ENCODE measurements at regions not wholly inside any gene's neighbourhood (a gene's known extent, or its start where the extent isn't known, plus 50 kb on each side); places are given as distances from the start of the nearest gene placed in this dataset.

- TF ChIP-seq CTCF (IDR thresholded peaks at IDR 0.05; ENCODE audit: borderline replicate concordance, extremely low read depth, insufficient read depth), result no peak
- no peak for FAIRE-seq
- intact Hi-C loops (cut with DNase I), result no loop called here
These were observed 471.4 kb upstream of the REG3G start for GRCh38 chr2:78553866-78554647.

GRCh38 chr2:78561876-78562275, 463.6 kb upstream of the REG3G start:
- Histone ChIP-seq H3K27me3 (ENCODE audit: control insufficient read depth, insufficient read depth, low read length) (no peaks in the 10 kb centered on the region), H3K27ac (ENCODE audit: low read depth in 2 of 2, low read length in 2 of 2) (no peak overlapping the region), H3K4me1 (ENCODE audit: control insufficient read depth in 2 of 3, insufficient read depth in 2 of 3, low read depth in 1 of 3, low read length in 3 of 3) (no peaks in the 10 kb centered on the region), H3K36me3 (ENCODE audit: control insufficient read depth in 2 of 3, insufficient read depth in 3 of 3, low read length in 3 of 3) (no peaks in the 10 kb centered on the region), H3K9me3 (ENCODE audit: control insufficient read depth in 2 of 3, insufficient read depth in 1 of 3, low read length in 3 of 3) (no peaks in the 10 kb centered on the region), H3K4me3 (ENCODE audit: low read length in 3 of 3) (no peak overlapping the region), H3K9ac (ENCODE audit: low read length in 3 of 3) (no peak overlapping the region)
- TF ChIP-seq CTCF (IDR thresholded peaks at IDR 0.05; ENCODE audit: borderline replicate concordance, extremely low read depth, insufficient read depth), result no peak
- DNase-seq, result no peak
- no peak for FAIRE-seq
- intact Hi-C loops (cut with DNase I), result no loop called here

More at GRCh38 chr2:78553866-78554647, 471.4 kb upstream of the REG3G start:
- Histone ChIP-seq H3K36me3 (ENCODE audit: control insufficient read depth in 2 of 3, insufficient read depth in 3 of 3, low read length in 3 of 3) (no peaks in the 10 kb centered on the region), H3K9me3 (ENCODE audit: control insufficient read depth in 2 of 3, insufficient read depth in 1 of 3, low read length in 3 of 3) (no peaks in the 10 kb centered on the region), H3K4me1 (ENCODE audit: control insufficient read depth in 2 of 3, insufficient read depth in 2 of 3, low read depth in 1 of 3, low read length in 3 of 3) (no peaks in the 10 kb centered on the region), H3K27ac (ENCODE audit: low read depth in 2 of 2, low read length in 2 of 2) (no peak overlapping the region), H3K4me3 (ENCODE audit: low read length in 3 of 3) (no peak overlapping the region), H3K9ac (ENCODE audit: low read length in 3 of 3) (no peak overlapping the region), H3K27me3 (ENCODE audit: control insufficient read depth, insufficient read depth, low read length) (no peaks in the 10 kb centered on the region)
- no peak for DNase-seq

- FAIRE-seq, result no peak
- Histone ChIP-seq H3K9ac (ENCODE audit: low read length in 3 of 3) (no peak overlapping the region), H3K27ac (ENCODE audit: low read depth in 2 of 2, low read length in 2 of 2) (no peak overlapping the region), H3K9me3 (ENCODE audit: control insufficient read depth in 2 of 3, insufficient read depth in 1 of 3, low read length in 3 of 3) (no peaks in the 10 kb centered on the region), H3K4me3 (ENCODE audit: low read length in 3 of 3) (no peak overlapping the region), H3K4me1 (ENCODE audit: control insufficient read depth in 2 of 3, insufficient read depth in 2 of 3, low read depth in 1 of 3, low read length in 3 of 3) (no peaks in the 10 kb centered on the region), H3K36me3 (ENCODE audit: control insufficient read depth in 2 of 3, insufficient read depth in 3 of 3, low read length in 3 of 3) (no peaks in the 10 kb centered on the region), H3K27me3 (ENCODE audit: control insufficient read depth, insufficient read depth, low read length) (no peaks in the 10 kb centered on the region)
- no peak for TF ChIP-seq CTCF (IDR thresholded peaks at IDR 0.05; ENCODE audit: borderline replicate concordance, extremely low read depth, insufficient read depth)
- intact Hi-C loops (cut with DNase I), result no loop called here
- no peak for DNase-seq
These were observed 460.8 kb upstream of the REG3G start for GRCh38 chr2:78564666-78565065.

All from kidney (tissue), 13 donors.